Endometrium (tissue), 2 donors: ENCODE measurements at regions not wholly inside any gene's neighbourhood (a gene's known extent, or its start where the extent isn't known, plus 50 kb on each side); places are given as distances from the start of the nearest gene placed in this dataset.

Source experiments
- FAIRE-seq: peaks from 2 replicates; lab custom pipeline; 2012; peaks lifted over from hg19 to GRCh38; lab: Jason Lieb, UNC
- donor health status: control.
- donor health status: control.

GRCh38 chr12:24080465-24080864 is 131.0 kb upstream of the SOX5 start:
- FAIRE-seq, result no peak

- FAIRE-seq, result no peak
Observed at GRCh38 chr12:24079083-24079482, 129.6 kb upstream of the SOX5 start.

- FAIRE-seq, result no peak
Observed at GRCh38 chr12:24078318-24078765, 128.9 kb upstream of the SOX5 start.

- FAIRE-seq, result no peak
Observed at GRCh38 chr12:24077161-24077560, 127.7 kb upstream of the SOX5 start.

- no peak for FAIRE-seq
Observed at GRCh38 chr12:24075650-24076049, 126.2 kb upstream of the SOX5 start.

- FAIRE-seq, result no peak
Observed at GRCh38 chr12:24073170-24073810, 123.8 kb upstream of the SOX5 start.

GRCh38 chr12:24072302-24072701 is 122.8 kb upstream of the SOX5 start:
- FAIRE-seq, result no peak

- no peak for FAIRE-seq
Observed at GRCh38 chr12:24071842-24072241, 122.4 kb upstream of the SOX5 start.

GRCh38 chr12:24069532-24070395 is 120.3 kb upstream of the SOX5 start:
- no peak for FAIRE-seq

GRCh38 chr12:24066865-24067264 is 117.4 kb upstream of the SOX5 start:
- FAIRE-seq, result no peak

GRCh38 chr12:24066097-24066496 is 116.6 kb upstream of the SOX5 start:
- peak; percentile 55 for FAIRE-seq

GRCh38 chr12:24062642-24063245 is 113.3 kb upstream of the SOX5 start:
- FAIRE-seq, result no peak

GRCh38 chr12:24060089-24060488 is 110.6 kb upstream of the SOX5 start:
- FAIRE-seq, result no peak

- FAIRE-seq, result no peak
Observed at GRCh38 chr12:24057920-24058476, 108.5 kb upstream of the SOX5 start.

GRCh38 chr12:24055747-24056146 is 106.3 kb upstream of the SOX5 start:
- no peak for FAIRE-seq

- FAIRE-seq, result no peak
Observed at GRCh38 chr12:24054416-24054815, 104.9 kb upstream of the SOX5 start.

GRCh38 chr12:24049728-24050127 is 100.3 kb upstream of the SOX5 start:
- FAIRE-seq, result no peak

GRCh38 chr12:24049101-24049500 is 99.6 kb upstream of the SOX5 start:
- FAIRE-seq, result no peak

GRCh38 chr12:24048446-24048845 is 99.0 kb upstream of the SOX5 start:
- FAIRE-seq, result no peak

GRCh38 chr12:24047326-24047725 is 97.9 kb upstream of the SOX5 start:
- FAIRE-seq, result no peak

GRCh38 chr12:24045816-24046257 is 96.4 kb upstream of the SOX5 start:
- no peak for FAIRE-seq

- FAIRE-seq, result no peak
Observed at GRCh38 chr12:24044941-24045703, 95.7 kb upstream of the SOX5 start.
